ENCODE measurements at regions not wholly inside any gene's neighbourhood (a gene's known extent, or its start where the extent isn't known, plus 50 kb on each side); places are given as distances from the start of the nearest gene placed in this dataset.

DNA sequence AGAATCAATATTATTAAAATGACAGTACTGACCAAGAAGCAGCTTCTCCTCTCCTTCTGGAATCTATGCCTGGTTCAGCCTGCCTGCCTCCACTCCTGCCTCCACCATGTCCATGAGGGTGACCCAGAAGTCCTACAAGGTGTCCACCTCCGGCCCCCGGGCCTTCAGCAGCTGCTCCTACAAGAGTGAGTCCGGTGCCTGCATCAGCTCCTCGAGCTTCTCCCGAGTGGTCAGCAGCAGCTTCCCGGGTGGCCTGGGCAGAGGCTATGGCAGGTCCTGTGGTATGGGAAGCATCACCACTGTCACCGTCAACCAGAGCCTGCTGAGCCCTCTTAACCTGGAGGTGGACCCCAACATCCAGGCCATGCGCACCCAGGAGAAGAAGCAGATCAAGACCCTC, 822.4 kb upstream of the NEGR1 start:
- 91 to 99% (median 94%) methylated on average over 8 of the region's 8 CpGs for WGBS, 4 donors
- TF ChIP-seq, protein P1, sequence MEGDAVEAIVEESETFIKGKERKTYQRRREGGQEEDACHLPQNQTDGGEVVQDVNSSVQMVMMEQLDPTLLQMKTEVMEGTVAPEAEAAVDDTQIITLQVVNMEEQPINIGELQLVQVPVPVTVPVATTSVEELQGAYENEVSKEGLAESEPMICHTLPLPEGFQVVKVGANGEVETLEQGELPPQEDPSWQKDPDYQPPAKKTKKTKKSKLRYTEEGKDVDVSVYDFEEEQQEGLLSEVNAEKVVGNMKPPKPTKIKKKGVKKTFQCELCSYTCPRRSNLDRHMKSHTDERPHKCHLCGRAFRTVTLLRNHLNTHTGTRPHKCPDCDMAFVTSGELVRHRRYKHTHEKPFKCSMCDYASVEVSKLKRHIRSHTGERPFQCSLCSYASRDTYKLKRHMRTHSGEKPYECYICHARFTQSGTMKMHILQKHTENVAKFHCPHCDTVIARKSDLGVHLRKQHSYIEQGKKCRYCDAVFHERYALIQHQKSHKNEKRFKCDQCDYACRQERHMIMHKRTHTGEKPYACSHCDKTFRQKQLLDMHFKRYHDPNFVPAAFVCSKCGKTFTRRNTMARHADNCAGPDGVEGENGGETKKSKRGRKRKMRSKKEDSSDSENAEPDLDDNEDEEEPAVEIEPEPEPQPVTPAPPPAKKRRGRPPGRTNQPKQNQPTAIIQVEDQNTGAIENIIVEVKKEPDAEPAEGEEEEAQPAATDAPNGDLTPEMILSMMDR (IDR thresholded peaks at IDR 0.05) = no peak
- no peak for TF ChIP-seq POLR2A (IDR thresholded peaks at IDR 0.05)
- intact Hi-C loops (cut with DNase I) = no loop called here
- Histone ChIP-seq H3K4me3 (no peak overlapping the region), H3K27ac (no peak overlapping the region), H3K27me3 (no peaks in the 10 kb centered on the region), H3K36me3 (no peaks in the 10 kb centered on the region), H3K9me3 (peaks cover 0 to 9% (median 0%) of the 10 kb centered on the region in 12 donors), H3K4me1 (no peaks in the 10 kb centered on the region)
- ATAC-seq = no peak
- no peak for DNase-seq

DNA sequence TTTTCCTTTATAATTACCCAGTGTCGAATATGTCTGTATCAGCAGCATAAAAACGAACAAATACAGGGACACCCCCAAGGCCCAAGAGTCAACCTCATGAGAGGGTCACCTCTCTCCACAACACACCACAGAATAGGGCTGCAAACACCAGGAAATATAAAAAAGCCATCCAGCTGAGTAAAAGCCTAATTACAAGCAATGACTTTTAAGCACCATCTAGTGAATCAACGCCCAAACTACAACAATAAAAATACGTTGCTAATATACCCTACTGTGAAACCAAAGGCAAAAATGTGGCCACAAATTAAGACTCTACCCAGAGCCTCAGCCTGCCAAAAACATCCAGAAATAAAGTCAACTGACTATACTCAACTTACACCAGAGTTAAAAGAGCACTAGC, 817.9 kb upstream of the NEGR1 start:
- ATAC-seq = no peak
- WGBS, 4 donors = 67 to 73% (median 69%) methylated on average over 4 of the region's 4 CpGs
- Histone ChIP-seq H3K36me3 (no peaks in the 10 kb centered on the region), H3K4me3 (no peak overlapping the region), H3K4me1 (no peaks in the 10 kb centered on the region), H3K9me3 (peaks cover 0 to 9% (median 0%) of the 10 kb centered on the region in 12 donors), H3K27me3 (no peaks in the 10 kb centered on the region), H3K27ac (no peak overlapping the region)
- no peak for DNase-seq
- intact Hi-C loops (cut with DNase I) = no loop called here
- TF ChIP-seq, protein P1 (IDR thresholded peaks at IDR 0.05) = no peak
- TF ChIP-seq POLR2A (IDR thresholded peaks at IDR 0.05) = no peak

DNA sequence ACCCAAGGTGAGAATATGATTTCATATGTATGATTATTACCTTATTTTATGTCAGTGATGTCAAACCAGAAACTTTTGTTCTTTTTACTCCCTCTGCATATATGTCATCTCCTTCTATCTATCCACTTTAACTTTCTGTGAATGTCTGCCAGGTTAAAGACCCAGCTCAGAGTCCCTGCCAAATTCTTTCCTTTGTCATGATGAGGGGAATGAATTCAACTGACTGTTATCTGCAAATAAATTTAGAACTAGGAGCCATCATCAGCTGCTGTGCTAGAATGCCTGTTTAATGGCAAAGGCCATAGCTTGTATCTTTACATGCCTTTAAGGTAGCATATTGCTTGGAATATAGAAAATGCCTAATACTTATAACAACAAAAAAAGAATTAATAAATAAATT, 815.6 kb upstream of the NEGR1 start:
- DNase-seq = no peak
- Histone ChIP-seq H3K36me3 (no peaks in the 10 kb centered on the region), H3K27ac (no peak overlapping the region), H3K9me3 (peaks cover 0 to 2% (median 0%) of the 10 kb centered on the region in 12 donors), H3K4me3 (no peak overlapping the region), H3K27me3 (no peaks in the 10 kb centered on the region), H3K4me1 (no peaks in the 10 kb centered on the region)
- TF ChIP-seq POLR2A (IDR thresholded peaks at IDR 0.05) = no peak
- TF ChIP-seq, protein P1 (IDR thresholded peaks at IDR 0.05) = no peak
- intact Hi-C loops (cut with DNase I) = no loop called here
- no peak for ATAC-seq

DNA sequence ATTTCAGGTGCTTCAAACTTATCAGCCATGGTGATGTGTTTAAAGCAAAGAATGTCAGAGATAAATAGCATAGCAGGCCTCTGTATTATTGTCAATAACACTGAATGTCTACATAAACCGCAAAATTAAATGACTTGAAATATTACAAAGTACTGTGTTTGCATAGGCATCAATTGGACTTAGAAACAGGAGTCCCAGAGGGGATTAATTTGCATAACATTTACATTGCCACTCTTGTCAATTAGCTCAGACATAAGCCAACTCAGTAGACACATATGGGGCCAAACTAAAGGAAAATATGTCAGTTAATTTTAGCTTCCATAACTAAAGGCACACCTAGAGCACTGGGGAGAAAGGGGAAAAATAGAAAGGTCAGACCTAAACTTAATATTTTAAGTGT, 814.5 kb upstream of the NEGR1 start:
- Histone ChIP-seq H3K4me3 (no peak overlapping the region), H3K36me3 (no peaks in the 10 kb centered on the region), H3K4me1 (no peaks in the 10 kb centered on the region), H3K27ac (no peak overlapping the region), H3K9me3 (peaks cover 0 to 6% (median 0%) of the 10 kb centered on the region in 12 donors), H3K27me3 (no peaks in the 10 kb centered on the region)
- no peak for ATAC-seq
- WGBS, 4 donors = 45 to 56% (median 53%) methylated on average over 1 of the region's 1 CpG
- intact Hi-C loops (cut with DNase I) = no loop called here
- TF ChIP-seq POLR2A (IDR thresholded peaks at IDR 0.05) = no peak
- TF ChIP-seq, protein P1 (IDR thresholded peaks at IDR 0.05) = no peak
- DNase-seq = no peak

All from heart left ventricle (tissue), 16 donors.